Natural killer cell (primary cell): ENCODE measurements at regions not wholly inside any gene's neighbourhood (a gene's known extent, or its start where the extent isn't known, plus 50 kb on each side); places are given as distances from the start of the nearest gene placed in this dataset.

Source experiments
- ATAC-seq, 3 donors: fragments of 150-1000 bp in 2 of 3; fragments of 200-7000 bp in 1 of 3; cut with Tn5 transposase; 1 replicate in 1 of 3; 2 replicates in 2 of 3; pipeline ENCODE4 v1.10.0; 2021; ENCODE audit warnings: mild to moderate bottlenecking in 2 of 3, moderate library complexity in 2 of 3
- DNase-seq, 2 donors: peaks; one replicate each; pipeline versions ENCODE4 v3.0.0 to v3.0.0-alpha.2; 2013 to 2021; ENCODE audit warnings: mixed read lengths in 1 of 2
- H3K27ac ChIP-seq: one replicate; pipeline ENCODE4 v1.5.1; 2013; ENCODE audit warnings: mild to moderate bottlenecking, low read length
- H3K27me3 ChIP-seq: one replicate; pipeline ENCODE4 v1.6.1; 2013; ENCODE audit warnings: low read length; ENCODE audit not compliant: control insufficient read depth, insufficient read depth
- H3K36me3 ChIP-seq: one replicate; pipeline ENCODE4 v1.6.1; 2013; ENCODE audit warnings: low read length; ENCODE audit not compliant: control insufficient read depth, insufficient read depth
- H3K4me1 ChIP-seq: one replicate; pipeline ENCODE4 v1.6.1; 2013; ENCODE audit warnings: low read length; ENCODE audit not compliant: control insufficient read depth, insufficient read depth
- H3K4me3 ChIP-seq: one replicate; pipeline ENCODE4 v1.5.1; 2013; ENCODE audit warnings: low read length
- H3K9me3 ChIP-seq: one replicate; pipeline ENCODE4 v1.6.1; 2013; ENCODE audit warnings: low read length; ENCODE audit not compliant: control insufficient read depth, insufficient read depth
- H3K27ac Mint-ChIP-seq, 2 donors: one replicate each; pipeline ENCODE4 v1.8.0; 2022; ENCODE audit warnings: mild to moderate bottlenecking in 2 of 2, mixed read lengths in 2 of 2, moderate library complexity in 1 of 2
- H3K27me3 Mint-ChIP-seq, 2 donors: one replicate each; pipeline ENCODE4 v1.8.0; 2022; ENCODE audit warnings: low read depth in 2 of 2, mixed read lengths in 2 of 2
- H3K36me3 Mint-ChIP-seq: one replicate; pipeline ENCODE4 v1.8.0; 2022; ENCODE audit warnings: mixed read lengths
- H3K4me1 Mint-ChIP-seq, 2 donors: one replicate each; pipeline ENCODE4 v1.8.0; 2022; ENCODE audit warnings: mixed read lengths in 2 of 2
- H3K4me3 Mint-ChIP-seq: one replicate; pipeline ENCODE4 v1.8.0; 2022; ENCODE audit warnings: mild to moderate bottlenecking, moderate library complexity, mixed read lengths
- H3K9me3 Mint-ChIP-seq, 2 donors: one replicate each; pipeline ENCODE4 v1.8.0; 2022; ENCODE audit warnings: mixed read lengths in 2 of 2
- CTCF ChIP-seq: fragments of 200-600 bp; IDR thresholded peaks from one replicate; pipeline ENCODE4 v1.8.0; 2022; ENCODE audit warnings: antibody characterized with exemption
- WGBS: methylation state at CpG from one replicate; pipeline ENCODE4 v1.1.7; 2013; ENCODE audit warnings: missing lambda C conversion rate; ENCODE audit not compliant: insufficient coverage; 5-methylcytosine and 5-hydroxymethylcytosine counted together
- intact Hi-C: fragments of 100-400 bp; cut with micrococcal nuclease; formaldehyde crosslinking; loops from one replicate; pipeline ENCODE4 v1.14.2; 2022

- Mint-ChIP-seq H3K9me3 (peaks cover 7 to 11% of the 10 kb centered on the region in 2 donors), H3K27me3 (no peaks in the 10 kb centered on the region), H3K4me1 (no peaks in the 10 kb centered on the region), H3K27ac (no peak overlapping the region), H3K36me3 (no peaks in the 10 kb centered on the region), H3K4me3 (no peak overlapping the region)
- H3K4me1 ChIP-seq: no peaks in the 10 kb centered on the region
- no peak for DNase-seq
- 64% methylated on average over 3 of the region's 3 CpGs for WGBS
- no peak for TF ChIP-seq CTCF
- intact Hi-C loops: no loop called here
- no peak for ATAC-seq
- no peaks in the 10 kb centered on the region for H3K36me3 ChIP-seq
- no peak overlapping the region for H3K27ac ChIP-seq
- peaks cover under 1% of the 10 kb centered on the region for H3K9me3 ChIP-seq
- H3K4me3 ChIP-seq: no peak overlapping the region
- no peaks in the 10 kb centered on the region for H3K27me3 ChIP-seq
These were observed 1065.0 kb upstream of the RBFOX1 start for GRCh38 chr16:6267682-6268081.

GRCh38 chr16:6266703-6267102, 1065.9 kb upstream of the RBFOX1 start:
- no peak for ATAC-seq
- Mint-ChIP-seq H3K4me1 (no peaks in the 10 kb centered on the region), H3K4me3 (no peak overlapping the region), H3K36me3 (no peaks in the 10 kb centered on the region), H3K27ac (no peak overlapping the region), H3K27me3 (no peaks in the 10 kb centered on the region), H3K9me3 (peaks cover 7 to 11% of the 10 kb centered on the region in 2 donors)
- no peak for DNase-seq
- Histone ChIP-seq H3K4me3 (no peak overlapping the region), H3K4me1 (no peaks in the 10 kb centered on the region), H3K36me3 (no peaks in the 10 kb centered on the region), H3K27ac (no peak overlapping the region), H3K27me3 (no peaks in the 10 kb centered on the region), H3K9me3 (peaks cover 2% of the 10 kb centered on the region)
- no peak for TF ChIP-seq CTCF
- WGBS: 79% methylated on average over 2 of the region's 2 CpGs
- intact Hi-C loops: no loop called here

GRCh38 chr16:6265968-6266367, 1066.7 kb upstream of the RBFOX1 start:
- DNase-seq: no peak
- Histone ChIP-seq H3K27ac (no peak overlapping the region), H3K27me3 (no peaks in the 10 kb centered on the region), H3K36me3 (no peaks in the 10 kb centered on the region), H3K4me3 (no peak overlapping the region), H3K9me3 (peaks cover 2% of the 10 kb centered on the region), H3K4me1 (no peaks in the 10 kb centered on the region)
- no peak overlapping the region for H3K27ac Mint-ChIP-seq
- 91% methylated on average over 2 of the region's 4 CpGs for WGBS
- no peaks in the 10 kb centered on the region for H3K27me3 Mint-ChIP-seq
- no peaks in the 10 kb centered on the region for H3K4me1 Mint-ChIP-seq
- peaks cover 7 to 11% of the 10 kb centered on the region in 2 donors for H3K9me3 Mint-ChIP-seq
- no peak for ATAC-seq
- H3K36me3 Mint-ChIP-seq: no peaks in the 10 kb centered on the region
- TF ChIP-seq CTCF: no peak
- intact Hi-C loops: no loop called here
- no peak overlapping the region for H3K4me3 Mint-ChIP-seq

- H3K9me3 ChIP-seq: peaks cover 4% of the 10 kb centered on the region
- H3K27me3 ChIP-seq: no peaks in the 10 kb centered on the region
- Mint-ChIP-seq H3K4me1 (no peaks in the 10 kb centered on the region), H3K27me3 (no peaks in the 10 kb centered on the region), H3K36me3 (no peaks in the 10 kb centered on the region), H3K9me3 (peaks cover 10 to 11% of the 10 kb centered on the region in 2 donors), H3K4me3 (no peak overlapping the region), H3K27ac (no peak overlapping the region)
- no peak for ATAC-seq
- no peaks in the 10 kb centered on the region for H3K4me1 ChIP-seq
- H3K36me3 ChIP-seq: no peaks in the 10 kb centered on the region
- no peak overlapping the region for H3K4me3 ChIP-seq
- no peak overlapping the region for H3K27ac ChIP-seq
- 92% methylated on average over 2 of the region's 3 CpGs for WGBS
- no peak for TF ChIP-seq CTCF
- DNase-seq: no peak
- intact Hi-C loops: no loop called here
These were observed 1074.6 kb upstream of the RBFOX1 start for GRCh38 chr16:6258056-6258455.
